SJCRH30 (cell line): ENCODE measurements at regions not wholly inside any gene's neighbourhood (a gene's known extent, or its start where the extent isn't known, plus 50 kb on each side); places are given as distances from the start of the nearest gene placed in this dataset.

Experiments used
- DNase-seq, 2 experiments: peaks; one replicate each; pipeline ENCODE4 v3.0.0-alpha.2; 2015 to 2020
- H3K27ac ChIP-seq: fragments of 250-450 bp; sonication (Bioruptor Pico); 2 replicates; pipeline ENCODE4 v1.5.1; 2020; ENCODE audit warnings: mild to moderate bottlenecking, moderate library complexity
- H3K27me3 ChIP-seq: fragments of 250-450 bp; sonication (Bioruptor Pico); 2 replicates; pipeline ENCODE4 v1.5.1; 2020; ENCODE audit warnings: mild to moderate bottlenecking, moderate library complexity
- H3K36me3 ChIP-seq: fragments of 250-450 bp; sonication (Bioruptor Pico); 2 replicates; pipeline ENCODE4 v1.5.1; 2020; ENCODE audit warnings: mild to moderate bottlenecking, moderate library complexity
- H3K4me1 ChIP-seq: fragments of 250-450 bp; sonication (Bioruptor Pico); 2 replicates; pipeline ENCODE4 v1.5.1; 2020; ENCODE audit warnings: mild to moderate bottlenecking, moderate library complexity
- H3K4me3 ChIP-seq: fragments of 250-450 bp; sonication (Bioruptor Pico); 2 replicates; pipeline ENCODE4 v1.5.1; 2020; ENCODE audit warnings: mild to moderate bottlenecking, moderate library complexity
- H3K9me3 ChIP-seq: fragments of 250-450 bp; sonication (Bioruptor Pico); replicated peaks from 2 replicates; pipeline ENCODE4 v1.5.1; 2020; ENCODE audit warnings: mild to moderate bottlenecking, moderate library complexity

DNA sequence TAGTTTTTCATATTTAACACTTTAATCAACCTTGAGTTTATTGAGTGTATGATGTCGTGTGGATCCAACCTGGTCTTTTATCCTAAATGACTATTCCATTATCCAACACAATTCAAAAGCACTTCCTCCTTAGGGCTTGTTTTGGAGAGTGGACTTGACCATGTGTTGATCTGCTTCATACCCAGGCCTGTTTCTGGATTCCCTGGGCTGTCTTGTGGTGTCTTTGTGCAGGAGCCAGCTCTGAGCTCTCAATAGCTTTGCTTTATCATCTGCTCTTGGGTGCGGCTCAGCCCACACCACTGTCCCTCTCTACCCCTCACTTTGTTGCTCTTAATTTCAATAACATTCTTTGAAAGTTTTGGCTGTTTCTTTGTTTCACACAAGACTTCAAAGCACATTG is 70.9 kb upstream of the CHST15 start:
- Histone ChIP-seq H3K4me1 (no peaks in the 10 kb centered on the region), H3K9me3 (no peaks in the 10 kb centered on the region)

DNA sequence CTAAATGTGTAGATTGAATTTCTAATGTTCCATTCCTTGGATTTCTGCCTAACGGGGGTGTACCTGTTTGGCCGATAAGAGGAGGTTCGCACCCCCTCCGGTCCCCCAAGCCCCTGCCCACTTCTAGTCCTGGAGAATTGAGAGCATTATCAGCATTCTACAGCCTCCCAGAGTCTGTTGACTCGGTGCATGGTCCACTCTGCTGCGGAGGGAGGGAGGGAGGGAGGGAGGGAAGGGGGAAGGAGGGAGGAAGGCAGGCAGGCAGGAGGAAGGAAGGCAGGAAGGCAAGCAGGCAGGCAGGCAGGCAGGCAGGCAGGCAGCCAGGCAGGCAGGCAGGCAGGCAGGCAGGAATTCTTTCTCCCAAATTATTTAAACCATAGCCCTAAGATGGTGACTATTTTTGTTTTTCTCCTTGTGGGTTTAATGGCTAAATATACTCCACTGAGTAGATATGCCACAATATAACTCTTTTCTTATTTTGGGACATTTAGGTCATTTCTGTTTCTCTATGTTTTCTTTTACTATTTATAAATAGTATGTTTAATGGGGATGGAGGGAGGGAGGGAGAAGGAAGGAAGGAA is 69.5 kb upstream of the CHST15 start:
- Histone ChIP-seq H3K36me3 (no peaks in the 10 kb centered on the region), H3K27me3 (no peaks in the 10 kb centered on the region), H3K9me3 (no peaks in the 10 kb centered on the region), H3K27ac (no peak overlapping the region), H3K4me3 (no peak overlapping the region), H3K4me1 (no peaks in the 10 kb centered on the region)
- no peak for DNase-seq

More for the DNA sequence above, 70.9 kb upstream of the CHST15 start:
- H3K27me3 ChIP-seq, result no peaks in the 10 kb centered on the region
- H3K27ac ChIP-seq, result no peak overlapping the region
- no peaks in the 10 kb centered on the region for H3K36me3 ChIP-seq
- DNase-seq, result no peak
- no peak overlapping the region for H3K4me3 ChIP-seq

DNA sequence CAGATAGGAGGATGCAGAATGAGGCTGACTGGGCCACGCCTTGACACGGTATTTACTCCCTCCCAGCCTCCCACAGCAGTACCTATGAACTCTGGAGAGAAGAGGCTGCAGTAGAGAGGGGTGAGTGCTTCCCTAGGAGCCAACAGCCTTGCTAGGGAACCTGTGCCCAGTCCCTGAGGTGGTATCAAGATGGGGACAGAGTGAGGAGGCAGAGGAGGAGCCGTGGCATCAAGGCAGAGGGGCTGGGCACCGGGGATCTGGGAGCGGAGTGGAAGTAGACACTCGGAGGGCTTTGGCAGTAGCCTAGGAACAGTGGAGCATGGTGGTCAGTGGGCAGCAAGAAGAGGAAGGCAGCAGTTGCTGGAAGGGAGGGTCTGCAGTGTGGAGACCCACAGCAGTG is 68.7 kb upstream of the CHST15 start:
- no peaks in the 10 kb centered on the region; the same call in 1 of the 2 replicates for H3K4me1 ChIP-seq
- H3K27me3 ChIP-seq, result no peaks in the 10 kb centered on the region
- H3K9me3 ChIP-seq, result no peaks in the 10 kb centered on the region
- no peak for DNase-seq
- no peaks in the 10 kb centered on the region for H3K36me3 ChIP-seq
- H3K27ac ChIP-seq, result no peak overlapping the region
- no peak overlapping the region for H3K4me3 ChIP-seq

DNA sequence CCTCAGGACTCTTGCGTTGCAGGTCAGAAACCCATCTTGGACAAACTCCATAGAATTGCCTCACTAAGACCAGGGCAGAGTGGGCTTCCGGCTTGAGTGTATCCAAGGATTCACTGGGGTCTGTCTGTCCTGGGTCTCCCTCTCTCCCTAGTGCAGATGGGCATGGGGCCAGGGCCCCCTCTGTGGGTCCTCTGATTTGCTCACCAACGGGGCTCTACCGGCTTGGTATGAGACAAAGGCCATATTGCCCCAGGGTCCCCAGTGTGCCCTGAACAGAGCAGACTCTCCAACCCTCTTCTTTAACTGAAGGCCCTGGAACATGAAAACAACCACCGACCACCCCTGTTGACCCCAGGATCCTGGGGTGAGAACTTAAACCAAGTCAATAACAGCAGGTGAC is 68.2 kb upstream of the CHST15 start:
- Histone ChIP-seq H3K27me3 (no peaks in the 10 kb centered on the region), H3K9me3 (no peaks in the 10 kb centered on the region), H3K36me3 (no peaks in the 10 kb centered on the region), H3K4me3 (no peak overlapping the region), H3K27ac (no peak overlapping the region), H3K4me1 (peaks cover 1% of the 10 kb centered on the region; the same call in 1 of the 2 replicates)
- DNase-seq, result no peak

DNA sequence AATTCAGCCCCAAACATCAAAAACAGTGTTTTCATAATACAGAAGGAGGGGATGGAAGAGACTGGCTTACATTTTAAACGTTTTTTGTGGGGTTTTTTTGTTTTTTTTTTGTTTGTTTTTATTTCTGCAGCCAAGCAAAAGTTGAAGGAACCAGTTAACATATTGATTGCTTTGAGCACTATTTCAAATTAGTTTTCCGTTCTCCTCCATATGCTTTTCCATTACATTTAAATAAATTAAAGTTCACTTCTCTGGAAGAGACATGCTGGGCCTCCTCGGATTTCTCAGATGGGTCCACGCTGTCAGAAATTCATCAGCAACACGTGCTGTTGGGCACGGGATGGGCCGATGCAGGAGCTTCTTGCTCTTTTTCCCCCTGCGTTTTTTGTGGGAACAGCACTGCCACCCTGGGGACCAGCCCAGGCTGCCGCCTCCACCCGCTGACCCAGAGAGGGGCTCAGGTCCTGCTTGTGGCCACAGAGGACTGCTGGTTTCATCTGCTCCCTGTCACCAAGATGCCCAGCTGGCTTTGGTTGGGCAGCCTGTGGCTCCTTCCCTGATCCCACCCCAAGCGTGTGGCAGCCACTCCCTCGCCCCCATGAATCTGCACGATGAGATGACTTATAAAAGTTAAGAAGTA is 67.7 kb upstream of the CHST15 start:
- no peaks in the 10 kb centered on the region for H3K36me3 ChIP-seq
- no peaks in the 10 kb centered on the region for H3K9me3 ChIP-seq
- peaks cover 7% of the 10 kb centered on the region; the same call in 1 of the 2 replicates for H3K4me1 ChIP-seq
- no peak overlapping the region for H3K4me3 ChIP-seq
- H3K27me3 ChIP-seq, result no peaks in the 10 kb centered on the region
- no peak for DNase-seq
- H3K27ac ChIP-seq, result no peak overlapping the region

DNA sequence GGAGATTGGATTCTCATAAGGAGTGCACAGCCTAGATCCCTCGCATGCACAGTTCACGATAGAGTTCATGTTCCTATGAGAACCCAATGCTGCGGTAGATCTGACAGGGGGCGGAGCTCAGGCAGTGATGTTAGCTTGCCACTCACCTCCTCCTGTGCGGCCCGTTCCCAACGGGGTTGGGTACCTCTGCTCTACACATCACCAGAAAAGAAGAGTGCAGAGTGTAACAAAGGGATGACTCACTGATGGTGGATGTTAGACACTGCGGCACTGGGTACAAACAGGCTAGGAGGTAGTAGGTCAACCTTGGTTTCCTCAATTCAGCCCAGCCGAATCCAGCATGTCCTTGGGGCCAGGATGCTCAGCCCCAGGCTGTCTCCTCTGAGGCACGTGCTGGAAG is 66.8 kb upstream of the CHST15 start:
- Histone ChIP-seq H3K4me1 (peaks cover 12% of the 10 kb centered on the region), H3K4me3 (no peak overlapping the region), H3K27me3 (no peaks in the 10 kb centered on the region), H3K27ac (no peak overlapping the region), H3K9me3 (no peaks in the 10 kb centered on the region), H3K36me3 (no peaks in the 10 kb centered on the region)
- DNase-seq, result no peak

DNA sequence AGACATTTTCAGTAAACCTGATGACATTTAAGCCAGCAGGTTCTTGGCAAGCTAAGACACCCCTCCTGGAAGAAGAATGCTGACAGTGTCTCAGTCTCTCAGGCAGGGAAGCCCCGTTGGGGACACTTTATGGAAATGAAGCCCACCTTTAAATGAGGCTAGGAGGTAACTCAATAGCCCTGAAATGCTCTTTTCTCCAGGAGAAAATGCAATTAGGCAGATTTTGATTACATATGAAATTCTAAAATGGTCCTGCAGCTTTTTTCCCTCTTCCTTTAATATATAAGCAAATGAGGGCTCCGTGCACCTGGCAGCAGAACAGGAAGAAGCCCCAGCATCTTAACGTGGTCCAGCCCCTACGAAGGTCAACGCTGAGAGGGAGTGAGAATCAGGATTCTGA is 65.8 kb upstream of the CHST15 start:
- Histone ChIP-seq H3K9me3 (no peaks in the 10 kb centered on the region), H3K4me1 (peaks cover 12% of the 10 kb centered on the region), H3K27me3 (no peaks in the 10 kb centered on the region), H3K27ac (no peak overlapping the region), H3K36me3 (no peaks in the 10 kb centered on the region), H3K4me3 (no peak overlapping the region)
- no peak for DNase-seq

DNA sequence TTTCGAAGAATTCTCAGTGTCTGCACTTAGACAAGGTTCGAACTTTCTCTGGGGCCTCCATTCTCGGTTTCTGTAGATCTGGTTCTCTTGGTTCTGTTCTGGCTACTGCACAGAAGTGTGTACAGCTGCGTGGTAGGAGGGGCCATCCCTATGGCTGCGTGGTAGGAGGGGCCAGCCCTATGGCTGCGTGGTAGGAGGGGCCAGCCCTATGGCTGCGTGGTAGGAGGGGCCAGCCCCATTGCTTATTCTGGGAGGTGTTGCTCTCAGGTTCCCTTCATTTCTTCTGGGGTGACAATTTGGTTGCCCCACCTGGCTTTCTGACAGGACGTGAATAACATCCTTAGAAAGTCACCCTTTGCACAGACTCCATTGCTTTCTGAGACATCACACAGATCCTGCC is 65.2 kb upstream of the CHST15 start:
- no peaks in the 10 kb centered on the region for H3K36me3 ChIP-seq
- H3K27ac ChIP-seq, result no peak overlapping the region
- DNase-seq, result no peak
- no peak overlapping the region for H3K4me3 ChIP-seq
- peaks cover 13% of the 10 kb centered on the region for H3K4me1 ChIP-seq
- H3K27me3 ChIP-seq, result no peaks in the 10 kb centered on the region
- no peaks in the 10 kb centered on the region for H3K9me3 ChIP-seq

DNA sequence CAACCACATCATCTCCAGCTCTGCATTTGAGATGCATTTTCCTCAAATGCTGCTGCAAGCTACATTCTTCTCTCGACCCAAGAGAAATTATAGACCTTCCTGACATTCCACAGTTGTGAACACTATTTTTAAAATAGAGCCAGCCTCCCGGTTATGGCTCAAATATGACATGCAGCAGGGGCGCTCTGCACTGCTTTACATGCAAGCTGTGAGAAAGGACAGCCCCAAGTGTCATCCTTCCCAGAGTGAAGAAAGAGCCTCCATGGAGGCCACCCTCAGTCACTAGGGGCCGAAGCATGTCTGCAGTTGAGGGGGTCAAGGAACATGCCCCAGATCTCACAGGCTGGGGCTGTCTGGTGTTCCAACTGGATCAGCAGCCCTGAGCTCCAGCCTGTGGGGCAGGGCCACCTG is 63.9 kb upstream of the CHST15 start:
- DNase-seq, result no peak
- peaks cover 23% of the 10 kb centered on the region for H3K4me1 ChIP-seq
- no peak overlapping the region for H3K4me3 ChIP-seq
- H3K9me3 ChIP-seq, result no peaks in the 10 kb centered on the region
- no peak overlapping the region for H3K27ac ChIP-seq
- H3K36me3 ChIP-seq, result no peaks in the 10 kb centered on the region
- no peaks in the 10 kb centered on the region for H3K27me3 ChIP-seq

DNA sequence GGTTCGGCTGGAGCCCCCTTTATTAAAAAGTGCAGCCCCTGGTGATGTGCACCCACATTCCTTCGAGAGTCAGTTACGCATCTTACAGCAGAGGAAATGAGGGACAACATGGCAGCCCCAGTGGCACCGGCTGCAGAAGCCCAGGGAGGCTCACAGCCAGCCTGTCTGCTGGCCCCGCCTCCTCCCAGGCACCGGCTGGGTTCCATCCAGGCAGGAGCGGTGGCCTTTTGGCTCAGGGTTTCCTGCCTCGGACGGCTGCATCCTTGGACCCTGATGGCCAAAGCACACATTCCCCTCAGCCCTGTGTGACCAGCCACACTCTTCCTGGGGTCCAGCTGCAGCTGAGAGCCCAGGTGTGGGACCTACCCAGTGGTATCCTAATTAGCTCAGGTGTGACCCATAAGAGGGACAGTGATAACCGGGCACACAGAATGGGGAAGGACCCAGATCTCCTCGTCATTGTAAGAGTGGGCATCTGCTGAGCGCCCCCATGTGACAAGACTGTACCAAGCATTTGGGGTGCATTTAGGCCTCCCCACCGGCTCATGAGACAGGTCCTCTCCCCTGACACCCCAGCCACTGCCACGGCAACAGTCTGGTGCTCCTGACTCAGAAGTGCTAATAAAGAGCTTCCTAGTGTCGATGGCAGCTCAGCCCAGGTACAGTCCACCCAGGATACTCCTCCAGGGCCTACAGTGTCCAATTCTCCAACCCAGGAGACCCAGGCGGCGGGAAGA is 63.3 kb upstream of the CHST15 start:
- DNase-seq, result peak in 1 of 2 experiments; percentile 36
- no peaks in the 10 kb centered on the region for H3K27me3 ChIP-seq
- H3K4me1 ChIP-seq, result peaks cover 29% of the 10 kb centered on the region
- no peaks in the 10 kb centered on the region for H3K36me3 ChIP-seq
- peak overlapping the region; percentile 88 for H3K27ac ChIP-seq
- no peaks in the 10 kb centered on the region for H3K9me3 ChIP-seq
- peak overlapping the region; percentile 9; the same call in 1 of the 2 replicates for H3K4me3 ChIP-seq

DNA sequence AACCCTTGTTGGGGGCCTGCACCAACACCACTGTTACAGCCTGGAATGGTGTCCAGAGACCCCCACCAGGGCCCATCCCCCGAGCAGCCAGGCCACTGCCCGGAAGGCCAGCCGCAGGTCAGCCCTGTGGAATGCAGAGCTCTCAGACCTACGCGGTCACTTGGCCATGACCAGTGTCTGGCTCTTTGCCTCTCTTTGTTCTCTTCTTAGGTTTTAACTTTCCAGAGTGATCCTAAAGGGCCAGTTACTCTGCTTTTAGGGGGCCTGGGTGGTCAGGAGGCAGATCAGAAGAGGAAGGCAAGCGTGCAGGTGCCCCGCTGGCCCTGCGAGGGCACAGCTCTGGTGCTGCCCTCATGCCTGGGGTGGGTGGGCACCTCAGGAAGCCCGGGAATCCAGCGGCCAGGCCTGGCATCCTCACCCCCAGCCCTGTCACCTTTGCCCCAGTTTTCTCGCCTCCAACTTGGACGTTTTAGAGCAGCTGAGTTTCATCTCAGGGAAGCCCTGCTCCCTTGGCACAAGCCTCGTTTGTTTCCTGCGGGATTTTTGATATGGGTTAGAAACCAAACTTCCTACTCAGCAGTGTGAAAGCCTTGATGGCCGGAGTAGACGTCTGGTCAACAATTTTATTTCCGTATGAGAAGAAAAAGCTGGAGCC is 62.5 kb upstream of the CHST15 start:
- Histone ChIP-seq H3K9me3 (no peaks in the 10 kb centered on the region), H3K27me3 (no peaks in the 10 kb centered on the region), H3K36me3 (no peaks in the 10 kb centered on the region), H3K4me3 (peak overlapping the region; percentile 9; the same call in 1 of the 2 replicates), H3K4me1 (peaks cover 29% of the 10 kb centered on the region), H3K27ac (peak overlapping the region; percentile 88)
- peak; percentile 31 to 53 for DNase-seq

DNA sequence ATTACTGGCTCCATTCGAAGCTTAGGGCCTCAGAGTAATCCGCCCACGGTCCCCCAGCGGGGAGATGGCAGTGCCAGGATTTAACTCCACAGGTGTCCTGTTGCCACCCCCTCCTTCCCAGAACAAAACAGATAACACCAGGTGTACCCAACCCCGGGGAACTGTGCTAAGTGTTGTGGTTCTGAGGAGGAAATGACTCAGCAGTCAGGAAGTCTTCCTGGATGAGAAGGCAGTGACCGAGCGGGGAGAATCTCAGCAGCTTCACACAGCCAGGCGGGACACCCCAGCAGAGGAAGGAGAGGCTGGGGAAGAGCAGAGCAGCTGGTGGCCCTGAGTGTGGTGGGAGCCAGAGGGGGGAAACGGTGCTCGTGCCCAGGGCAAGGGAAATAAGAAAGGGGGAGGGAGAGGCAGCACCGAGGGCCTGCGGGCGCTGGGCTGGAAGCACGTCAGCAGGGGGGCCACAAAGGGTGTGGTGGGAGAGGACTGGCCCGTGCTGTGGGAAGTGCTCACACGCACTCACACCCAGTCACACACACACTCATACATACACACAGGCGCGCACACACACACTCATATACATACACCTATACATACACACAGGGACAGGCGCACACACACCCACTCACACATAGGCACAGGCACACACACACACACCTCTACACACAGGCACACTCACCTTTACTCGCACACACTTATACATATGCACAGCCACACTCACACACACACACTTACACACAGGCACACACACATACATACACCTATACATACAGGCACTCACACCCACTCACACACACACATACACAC is 59.8 kb upstream of the CHST15 start:
- H3K27me3 ChIP-seq, result no peaks in the 10 kb centered on the region
- peaks cover 35% of the 10 kb centered on the region for H3K4me1 ChIP-seq
- H3K27ac ChIP-seq, result peak overlapping the region; percentile 62
- H3K36me3 ChIP-seq, result no peaks in the 10 kb centered on the region
- no peaks in the 10 kb centered on the region for H3K9me3 ChIP-seq
- H3K4me3 ChIP-seq, result no peak overlapping the region
- DNase-seq, result peak; percentile 85 to 88

DNA sequence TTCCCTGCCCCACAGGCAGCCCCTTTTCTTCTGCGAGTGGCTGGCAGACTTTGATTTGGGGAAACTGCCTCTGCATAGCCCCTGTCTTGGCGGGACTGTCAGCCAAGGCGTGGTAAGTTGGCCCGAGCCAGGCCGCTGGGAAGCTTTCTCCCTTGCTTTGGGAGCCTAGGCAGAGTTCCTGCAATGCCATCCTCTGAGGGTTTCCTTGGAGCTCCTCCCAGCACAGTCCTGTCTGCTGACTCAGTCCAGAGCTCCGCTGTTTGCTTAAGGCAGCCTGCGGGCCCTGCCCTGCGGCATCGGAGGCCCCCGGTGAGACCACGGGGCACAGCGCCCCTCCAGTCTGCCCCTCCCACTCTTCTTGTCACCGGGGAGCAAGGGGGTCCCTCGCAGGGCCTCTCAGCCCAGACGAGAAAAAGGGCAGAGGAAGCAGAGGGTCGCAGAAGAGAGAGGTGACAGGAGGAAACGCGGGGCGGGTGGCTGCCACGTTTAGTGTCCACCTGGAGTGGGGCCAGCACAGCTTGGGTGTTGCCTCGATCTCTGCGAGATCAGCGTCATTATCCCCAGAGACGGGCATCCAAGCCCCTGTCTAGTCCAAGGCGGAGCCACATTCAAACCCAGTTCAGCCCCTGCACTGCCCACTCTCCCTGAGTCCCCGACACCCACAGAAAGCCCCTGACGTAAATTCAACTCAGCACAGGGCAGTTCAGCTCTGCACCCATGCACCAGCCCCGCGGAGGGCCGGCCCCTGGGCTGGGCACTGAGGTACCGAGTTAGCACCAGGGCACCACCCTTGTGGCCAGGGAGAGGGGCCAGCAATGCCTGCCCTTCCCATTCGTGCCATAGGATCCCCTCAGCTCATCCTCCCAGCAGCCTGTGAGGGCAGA is 59.0 kb upstream of the CHST15 start:
- H3K36me3 ChIP-seq, result no peaks in the 10 kb centered on the region
- peak; percentile 47 to 55 for DNase-seq
- no peaks in the 10 kb centered on the region for H3K9me3 ChIP-seq
- H3K27me3 ChIP-seq, result no peaks in the 10 kb centered on the region
- 0 out of 2 replicates have a peak overlapping the region, but pooled peaks have one; percentile 1 for H3K4me3 ChIP-seq
- H3K27ac ChIP-seq, result peak overlapping the region; percentile 62
- H3K4me1 ChIP-seq, result peaks cover 35% of the 10 kb centered on the region
